ENCODE measurements at regions not wholly inside any gene's neighbourhood (a gene's known extent, or its start where the extent isn't known, plus 50 kb on each side); places are given as distances from the start of the nearest gene placed in this dataset.
"Not testable (repeated sequence)": the region's sequence is repeated elsewhere in the genome, so short reads cannot be mapped to it uniquely, and the experiment has no call there.

DNA sequence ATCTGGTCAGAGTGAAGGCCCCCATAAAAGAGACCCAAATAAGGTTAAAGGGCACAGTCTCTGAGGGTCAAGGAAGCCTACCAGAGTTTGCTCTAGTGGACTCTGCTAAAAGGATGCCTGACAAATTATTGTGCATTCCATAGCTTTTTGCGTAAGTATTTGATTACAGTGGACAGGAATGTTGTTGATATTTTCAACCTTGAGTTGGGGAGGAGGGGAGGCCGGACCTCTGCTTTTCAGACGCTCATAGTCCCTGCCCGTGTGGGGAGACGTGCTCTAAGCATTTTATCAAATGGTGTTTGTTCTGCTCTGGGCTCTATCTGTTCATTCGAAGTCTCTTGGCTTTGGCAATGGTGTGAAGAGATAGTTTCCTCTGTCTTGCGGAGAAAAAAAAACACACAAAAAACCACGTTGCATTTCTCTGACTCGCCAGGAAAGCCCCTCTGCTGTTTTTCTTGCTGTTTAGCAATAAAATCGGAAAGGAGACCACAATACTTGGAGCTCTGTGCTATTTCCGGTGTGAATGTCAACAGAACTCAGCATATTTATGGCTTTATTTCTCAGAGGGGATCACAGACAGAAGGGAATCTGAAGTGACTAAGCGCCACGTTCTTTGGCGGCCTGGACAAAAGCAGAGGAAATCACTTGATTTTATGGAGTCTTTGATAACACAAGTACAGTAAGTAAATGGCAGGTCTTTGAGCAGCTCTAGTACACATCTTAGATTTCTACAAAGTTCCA lies 159.8 kb downstream of the ZFP64 start:
- H2AFZ ChIP-seq (ENCODE audit: insufficient read depth, low read depth, low read length, poor library complexity, severe bottlenecking): peak overlapping the region; percentile 41
- H3K79me2 ChIP-seq (ENCODE audit: insufficient read depth, low read length): no peaks in the 10 kb centered on the region
- intact Hi-C loops (cut with micrococcal nuclease): no loop called here
- Mint-ChIP-seq H3K36me3 (no peaks in the 10 kb centered on the region), H3K9me3 (peaks cover 0 to 6% (median 2%) of the 10 kb centered on the region in 7 donors), H3K4me3 (no peak overlapping the region), H3K4me1 (peaks cover 8% of the 10 kb centered on the region), H3K27ac (no peak overlapping the region), H3K27me3 (ENCODE audit: low read depth in 3 of 3) (peaks cover 3 to 7% (median 4%) of the 10 kb centered on the region in 3 donors)
- H3K36me3 ChIP-seq (replicated peaks in 1 of 2; ENCODE audit: control insufficient read depth in 1 of 2, insufficient read depth in 2 of 2, low read length in 2 of 2): no peaks in the 10 kb centered on the region
- H3K4me3 ChIP-seq (replicated peaks in 1 of 3; ENCODE audit: low read depth in 2 of 3, low read length in 3 of 3): no peak overlapping the region
- no peak overlapping the region for H3K4me2 ChIP-seq (replicated peaks; ENCODE audit: extremely low read depth, low read length, poor library complexity, severe bottlenecking)
- no peaks in the 10 kb centered on the region for H3K9me3 ChIP-seq (replicated peaks in 1 of 2; ENCODE audit: control insufficient read depth in 1 of 2, insufficient read depth in 1 of 2, low read length in 2 of 2)
- H3K9ac ChIP-seq (ENCODE audit: insufficient read depth, low read length, poor library complexity, severe bottlenecking): no peak overlapping the region
- 28% methylated on average over 10 of the region's 14 CpGs for WGBS (ENCODE audit: insufficient coverage)
- no peaks in the 10 kb centered on the region for H3K4me1 ChIP-seq (ENCODE audit: control insufficient read depth in 1 of 2, insufficient read depth in 2 of 2, low read length in 2 of 2)
- H4K20me1 ChIP-seq (ENCODE audit: insufficient read depth, low read length): no peaks in the 10 kb centered on the region
- DNase-seq: no peak
- H3K27me3 ChIP-seq (ENCODE audit: control insufficient read depth in 2 of 2, insufficient read depth in 2 of 2, low read length in 2 of 2): peaks cover 0 to 3% of the 10 kb centered on the region in 2 donors
- H3K27ac ChIP-seq (ENCODE audit: low read depth in 1 of 2, low read length in 2 of 2): no peak overlapping the region
- TF ChIP-seq, protein P1, sequence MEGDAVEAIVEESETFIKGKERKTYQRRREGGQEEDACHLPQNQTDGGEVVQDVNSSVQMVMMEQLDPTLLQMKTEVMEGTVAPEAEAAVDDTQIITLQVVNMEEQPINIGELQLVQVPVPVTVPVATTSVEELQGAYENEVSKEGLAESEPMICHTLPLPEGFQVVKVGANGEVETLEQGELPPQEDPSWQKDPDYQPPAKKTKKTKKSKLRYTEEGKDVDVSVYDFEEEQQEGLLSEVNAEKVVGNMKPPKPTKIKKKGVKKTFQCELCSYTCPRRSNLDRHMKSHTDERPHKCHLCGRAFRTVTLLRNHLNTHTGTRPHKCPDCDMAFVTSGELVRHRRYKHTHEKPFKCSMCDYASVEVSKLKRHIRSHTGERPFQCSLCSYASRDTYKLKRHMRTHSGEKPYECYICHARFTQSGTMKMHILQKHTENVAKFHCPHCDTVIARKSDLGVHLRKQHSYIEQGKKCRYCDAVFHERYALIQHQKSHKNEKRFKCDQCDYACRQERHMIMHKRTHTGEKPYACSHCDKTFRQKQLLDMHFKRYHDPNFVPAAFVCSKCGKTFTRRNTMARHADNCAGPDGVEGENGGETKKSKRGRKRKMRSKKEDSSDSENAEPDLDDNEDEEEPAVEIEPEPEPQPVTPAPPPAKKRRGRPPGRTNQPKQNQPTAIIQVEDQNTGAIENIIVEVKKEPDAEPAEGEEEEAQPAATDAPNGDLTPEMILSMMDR (IDR thresholded peaks at IDR 0.05): no peak

DNA sequence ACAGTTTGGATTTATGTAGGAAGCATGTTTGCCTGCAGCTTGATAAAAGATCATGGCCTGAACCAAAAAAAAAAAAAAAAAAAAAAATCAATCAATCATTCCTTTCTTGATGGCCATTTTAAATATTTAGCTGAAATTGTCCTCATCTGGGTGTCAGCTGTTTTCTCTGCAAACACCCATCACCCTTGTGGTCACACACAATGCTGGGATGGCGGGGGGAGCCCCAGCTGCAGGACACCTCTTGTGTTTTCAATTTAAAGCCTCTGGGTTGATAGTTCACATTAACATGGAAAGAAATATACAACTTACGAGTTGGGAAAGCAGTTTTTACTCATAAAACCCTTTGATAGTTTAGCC lies 160.4 kb downstream of the ZFP64 start:
- H2AFZ ChIP-seq (ENCODE audit: insufficient read depth, low read depth, low read length, poor library complexity, severe bottlenecking): peak overlapping the region; percentile 41
- H3K36me3 ChIP-seq (replicated peaks in 1 of 2; ENCODE audit: control insufficient read depth in 1 of 2, insufficient read depth in 2 of 2, low read length in 2 of 2): no peaks in the 10 kb centered on the region
- H4K20me1 ChIP-seq (ENCODE audit: insufficient read depth, low read length): no peaks in the 10 kb centered on the region
- no peak overlapping the region for H3K4me3 ChIP-seq (replicated peaks in 1 of 3; ENCODE audit: low read depth in 2 of 3, low read length in 3 of 3)
- H3K36me3 Mint-ChIP-seq: no peaks in the 10 kb centered on the region
- H3K9ac ChIP-seq (ENCODE audit: insufficient read depth, low read length, poor library complexity, severe bottlenecking): no peak overlapping the region
- no peak for DNase-seq
- H3K27ac Mint-ChIP-seq: no peak overlapping the region
- peaks cover 0 to 6% (median 2%) of the 10 kb centered on the region in 7 donors for H3K9me3 Mint-ChIP-seq
- peaks cover 3 to 6% (median 6%) of the 10 kb centered on the region in 3 donors for H3K27me3 Mint-ChIP-seq (ENCODE audit: low read depth in 3 of 3)
- intact Hi-C loops (cut with micrococcal nuclease): no loop called here
- H3K4me2 ChIP-seq (replicated peaks; ENCODE audit: extremely low read depth, low read length, poor library complexity, severe bottlenecking): no peak overlapping the region
- H3K27ac ChIP-seq (ENCODE audit: low read depth in 1 of 2, low read length in 2 of 2): no peak overlapping the region
- WGBS (ENCODE audit: insufficient coverage): 83% methylated on average over 1 of the region's 2 CpGs
- H3K4me3 Mint-ChIP-seq: no peak overlapping the region
- H3K4me1 Mint-ChIP-seq: peaks cover 8% of the 10 kb centered on the region
- no peaks in the 10 kb centered on the region for H3K4me1 ChIP-seq (ENCODE audit: control insufficient read depth in 1 of 2, insufficient read depth in 2 of 2, low read length in 2 of 2)
- no peaks in the 10 kb centered on the region for H3K79me2 ChIP-seq (ENCODE audit: insufficient read depth, low read length)
- TF ChIP-seq, protein P1 (IDR thresholded peaks at IDR 0.05): no peak
- no peaks in the 10 kb centered on the region for H3K9me3 ChIP-seq (replicated peaks in 1 of 2; ENCODE audit: control insufficient read depth in 1 of 2, insufficient read depth in 1 of 2, low read length in 2 of 2)
- H3K27me3 ChIP-seq (ENCODE audit: control insufficient read depth in 2 of 2, insufficient read depth in 2 of 2, low read length in 2 of 2): peaks cover 0 to 3% of the 10 kb centered on the region in 2 donors

DNA sequence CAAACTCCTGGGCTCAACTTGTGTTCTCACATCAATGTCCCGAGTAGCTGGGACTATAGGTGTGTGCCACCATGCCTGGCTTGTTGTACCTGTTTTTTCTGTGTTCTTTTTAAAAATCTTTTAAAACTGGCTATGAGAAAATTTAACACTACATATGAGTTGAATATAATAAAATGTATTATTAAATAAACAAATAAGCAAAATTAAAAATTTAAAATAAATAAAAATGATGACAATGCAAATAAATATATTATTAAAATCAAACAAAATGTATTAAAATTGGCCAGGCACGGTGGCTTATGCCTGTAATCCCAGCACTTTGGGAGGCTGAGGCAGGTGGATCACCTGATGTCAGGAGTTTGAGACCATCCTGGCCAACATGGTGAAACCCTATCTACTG lies 162.4 kb downstream of the ZFP64 start:
- H4K20me1 ChIP-seq (ENCODE audit: insufficient read depth, low read length); H3K4me2 ChIP-seq (replicated peaks; ENCODE audit: extremely low read depth, low read length, poor library complexity, severe bottlenecking); H3K27me3 ChIP-seq (ENCODE audit: control insufficient read depth in 2 of 2, insufficient read depth in 2 of 2, low read length in 2 of 2); H3K4me3 Mint-ChIP-seq; DNase-seq; H3K27ac Mint-ChIP-seq; H3K27ac ChIP-seq (ENCODE audit: low read depth in 1 of 2, low read length in 2 of 2); H3K9ac ChIP-seq (ENCODE audit: insufficient read depth, low read length, poor library complexity, severe bottlenecking); H3K79me2 ChIP-seq (ENCODE audit: insufficient read depth, low read length); H2AFZ ChIP-seq (ENCODE audit: insufficient read depth, low read depth, low read length, poor library complexity, severe bottlenecking); intact Hi-C loops (cut with micrococcal nuclease); H3K9me3 ChIP-seq (replicated peaks in 1 of 2; ENCODE audit: control insufficient read depth in 1 of 2, insufficient read depth in 1 of 2, low read length in 2 of 2); H3K27me3 Mint-ChIP-seq (ENCODE audit: low read depth in 3 of 3); H3K9me3 Mint-ChIP-seq; H3K36me3 Mint-ChIP-seq; H3K4me1 Mint-ChIP-seq; H3K36me3 ChIP-seq (replicated peaks in 1 of 2; ENCODE audit: control insufficient read depth in 1 of 2, insufficient read depth in 2 of 2, low read length in 2 of 2); H3K4me1 ChIP-seq (ENCODE audit: control insufficient read depth in 1 of 2, insufficient read depth in 2 of 2, low read length in 2 of 2); H3K4me3 ChIP-seq (replicated peaks in 1 of 3; ENCODE audit: low read depth in 2 of 3, low read length in 3 of 3): not testable (repeated sequence)
- WGBS (ENCODE audit: insufficient coverage): no CpG with 5 or more reads among the region's 2 CpGs
